HepG2 (cell line): ENCODE measurements at regions not wholly inside any gene's neighbourhood (a gene's known extent, or its start where the extent isn't known, plus 50 kb on each side); places are given as distances from the start of the nearest gene placed in this dataset.

ENCODE experiments used
- HOXA9 ChIP-seq: sonication (generic); formaldehyde crosslinking; IDR thresholded peaks from 2 replicates; pipeline ENCODE4 v1.8.1; 2022; ENCODE audit warnings: missing genetic modification reagents, mild to moderate bottlenecking, moderate library complexity, borderline replicate concordance
- MAF1 ChIP-seq: sonication (generic); formaldehyde crosslinking; IDR thresholded peaks from 2 replicates; pipeline ENCODE4 v1.5.0; 2020; ENCODE audit warnings: missing genetic modification reagents, borderline replicate concordance
- ONECUT2 ChIP-seq: sonication (generic); formaldehyde crosslinking; IDR thresholded peaks from 2 replicates; pipeline ENCODE4 v1.4.0; 2020; ENCODE audit warnings: missing genetic modification reagents
- RAD21 ChIP-seq: fragments of 450-650 bp; formaldehyde crosslinking; IDR thresholded peaks from 2 replicates; pipeline ENCODE4 v1.5.0; 2020; ENCODE audit warnings: mild to moderate bottlenecking
- ZKSCAN1 ChIP-seq: fragments of 150-350 bp; IDR thresholded peaks from 2 replicates; pipeline ENCODE4 v1.6.1; 2014; ENCODE audit warnings: low read length
- ZNF354B ChIP-seq: sonication (generic); formaldehyde crosslinking; IDR thresholded peaks from 2 replicates; pipeline ENCODE4 v1.8.0; 2022; ENCODE audit warnings: mild to moderate bottlenecking, missing genetic modification reagents
- ZSCAN12 ChIP-seq: sonication (generic); formaldehyde crosslinking; IDR thresholded peaks from 2 replicates; pipeline ENCODE4 v1.9.0; 2021; ENCODE audit warnings: mild to moderate bottlenecking, missing genetic modification reagents
- TF ChIP-seq, protein P1 (sequence below): sonication (generic); formaldehyde crosslinking; IDR thresholded peaks from 2 replicates; pipeline ENCODE4 v1.4.0; 2020; ENCODE audit warnings: missing genetic modification reagents, mild to moderate bottlenecking, borderline replicate concordance
- TF ChIP-seq, protein P2 (sequence below): sonication (generic); formaldehyde crosslinking; IDR thresholded peaks from 2 replicates; pipeline ENCODE4 v1.4.0; 2020; ENCODE audit warnings: missing genetic modification reagents, mild to moderate bottlenecking, borderline replicate concordance
- TF ChIP-seq, protein P3 (sequence below): sonication (generic); formaldehyde crosslinking; conservative IDR thresholded peaks from 2 replicates; pipeline ENCODE4 v1.4.0; 2020; ENCODE audit warnings: mild to moderate bottlenecking, missing genetic modification reagents, moderate library complexity
- TF ChIP-seq, protein P4 (sequence below): sonication (generic); formaldehyde crosslinking; IDR thresholded peaks from 2 replicates; pipeline ENCODE4 v1.4.0; 2020; ENCODE audit warnings: missing genetic modification reagents
- TF ChIP-seq, protein P5 (sequence below): sonication (generic); formaldehyde crosslinking; IDR thresholded peaks from 2 replicates; pipeline ENCODE4 v1.8.1; 2022; ENCODE audit warnings: mild to moderate bottlenecking, missing genetic modification reagents

DNA sequence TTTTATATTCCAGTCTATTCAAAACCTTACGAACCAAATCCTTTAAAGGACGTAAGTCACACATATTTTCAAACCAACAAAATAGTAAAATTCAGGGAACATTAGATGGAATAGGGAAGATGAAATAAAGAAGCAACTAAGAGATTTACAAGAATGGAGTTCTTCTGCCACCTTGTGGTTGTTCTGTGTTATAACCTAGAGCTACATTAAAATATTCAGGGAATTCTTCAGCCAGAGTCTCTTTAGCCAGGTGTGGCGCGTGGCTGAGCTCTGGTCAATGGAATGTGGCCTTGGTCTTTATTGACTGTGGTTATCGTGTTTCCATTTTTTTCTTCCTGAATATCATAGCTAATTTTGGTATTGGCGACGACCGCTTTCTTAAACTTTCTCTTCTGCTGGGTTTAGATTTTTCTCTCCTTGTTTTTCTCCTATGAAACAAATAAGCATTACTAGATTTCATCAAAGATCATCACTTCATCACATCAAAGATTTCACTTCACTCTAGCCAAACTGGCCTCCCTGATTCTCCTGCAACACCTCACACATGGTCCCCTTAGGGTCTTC lies 221.3 kb downstream of the MRPL39 start (continued):
- no peak for TF ChIP-seq ZKSCAN1
- TF ChIP-seq, protein P1, sequence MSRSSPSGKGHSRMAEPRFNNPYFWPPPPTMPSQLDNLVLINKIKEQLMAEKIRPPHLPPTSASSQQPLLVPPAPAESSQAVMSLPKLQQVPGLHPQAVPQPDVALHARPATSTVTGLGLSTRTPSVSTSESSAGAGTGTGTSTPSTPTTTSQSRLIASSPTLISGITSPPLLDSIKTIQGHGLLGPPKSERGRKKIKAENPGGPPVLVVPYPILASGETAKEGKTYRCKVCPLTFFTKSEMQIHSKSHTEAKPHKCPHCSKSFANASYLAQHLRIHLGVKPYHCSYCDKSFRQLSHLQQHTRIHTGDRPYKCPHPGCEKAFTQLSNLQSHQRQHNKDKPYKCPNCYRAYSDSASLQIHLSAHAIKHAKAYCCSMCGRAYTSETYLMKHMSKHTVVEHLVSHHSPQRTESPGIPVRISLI (CRISPR knock-in tag): peak; percentile 24; the same call in 1 of the 2 replicates
- 0 out of 2 replicates have a peak, but pooled peaks have one; percentile 13 for TF ChIP-seq ONECUT2
- TF ChIP-seq, protein P2, sequence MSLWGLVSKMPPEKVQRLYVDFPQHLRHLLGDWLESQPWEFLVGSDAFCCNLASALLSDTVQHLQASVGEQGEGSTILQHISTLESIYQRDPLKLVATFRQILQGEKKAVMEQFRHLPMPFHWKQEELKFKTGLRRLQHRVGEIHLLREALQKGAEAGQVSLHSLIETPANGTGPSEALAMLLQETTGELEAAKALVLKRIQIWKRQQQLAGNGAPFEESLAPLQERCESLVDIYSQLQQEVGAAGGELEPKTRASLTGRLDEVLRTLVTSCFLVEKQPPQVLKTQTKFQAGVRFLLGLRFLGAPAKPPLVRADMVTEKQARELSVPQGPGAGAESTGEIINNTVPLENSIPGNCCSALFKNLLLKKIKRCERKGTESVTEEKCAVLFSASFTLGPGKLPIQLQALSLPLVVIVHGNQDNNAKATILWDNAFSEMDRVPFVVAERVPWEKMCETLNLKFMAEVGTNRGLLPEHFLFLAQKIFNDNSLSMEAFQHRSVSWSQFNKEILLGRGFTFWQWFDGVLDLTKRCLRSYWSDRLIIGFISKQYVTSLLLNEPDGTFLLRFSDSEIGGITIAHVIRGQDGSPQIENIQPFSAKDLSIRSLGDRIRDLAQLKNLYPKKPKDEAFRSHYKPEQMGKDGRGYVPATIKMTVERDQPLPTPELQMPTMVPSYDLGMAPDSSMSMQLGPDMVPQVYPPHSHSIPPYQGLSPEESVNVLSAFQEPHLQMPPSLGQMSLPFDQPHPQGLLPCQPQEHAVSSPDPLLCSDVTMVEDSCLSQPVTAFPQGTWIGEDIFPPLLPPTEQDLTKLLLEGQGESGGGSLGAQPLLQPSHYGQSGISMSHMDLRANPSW (CRISPR knock-in tag): no peak
- no peak for TF ChIP-seq ZNF354B (CRISPR knock-in tag)
- TF ChIP-seq RAD21: 0 out of 2 replicates have a peak, but pooled peaks have one; percentile 49
- no peak for TF ChIP-seq ZSCAN12
- no peak for TF ChIP-seq HOXA9 (CRISPR knock-in tag)
- TF ChIP-seq, protein P3, sequence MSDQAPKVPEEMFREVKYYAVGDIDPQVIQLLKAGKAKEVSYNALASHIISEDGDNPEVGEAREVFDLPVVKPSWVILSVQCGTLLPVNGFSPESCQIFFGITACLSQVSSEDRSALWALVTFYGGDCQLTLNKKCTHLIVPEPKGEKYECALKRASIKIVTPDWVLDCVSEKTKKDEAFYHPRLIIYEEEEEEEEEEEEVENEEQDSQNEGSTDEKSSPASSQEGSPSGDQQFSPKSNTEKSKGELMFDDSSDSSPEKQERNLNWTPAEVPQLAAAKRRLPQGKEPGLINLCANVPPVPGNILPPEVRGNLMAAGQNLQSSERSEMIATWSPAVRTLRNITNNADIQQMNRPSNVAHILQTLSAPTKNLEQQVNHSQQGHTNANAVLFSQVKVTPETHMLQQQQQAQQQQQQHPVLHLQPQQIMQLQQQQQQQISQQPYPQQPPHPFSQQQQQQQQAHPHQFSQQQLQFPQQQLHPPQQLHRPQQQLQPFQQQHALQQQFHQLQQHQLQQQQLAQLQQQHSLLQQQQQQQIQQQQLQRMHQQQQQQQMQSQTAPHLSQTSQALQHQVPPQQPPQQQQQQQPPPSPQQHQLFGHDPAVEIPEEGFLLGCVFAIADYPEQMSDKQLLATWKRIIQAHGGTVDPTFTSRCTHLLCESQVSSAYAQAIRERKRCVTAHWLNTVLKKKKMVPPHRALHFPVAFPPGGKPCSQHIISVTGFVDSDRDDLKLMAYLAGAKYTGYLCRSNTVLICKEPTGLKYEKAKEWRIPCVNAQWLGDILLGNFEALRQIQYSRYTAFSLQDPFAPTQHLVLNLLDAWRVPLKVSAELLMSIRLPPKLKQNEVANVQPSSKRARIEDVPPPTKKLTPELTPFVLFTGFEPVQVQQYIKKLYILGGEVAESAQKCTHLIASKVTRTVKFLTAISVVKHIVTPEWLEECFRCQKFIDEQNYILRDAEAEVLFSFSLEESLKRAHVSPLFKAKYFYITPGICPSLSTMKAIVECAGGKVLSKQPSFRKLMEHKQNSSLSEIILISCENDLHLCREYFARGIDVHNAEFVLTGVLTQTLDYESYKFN (CRISPR knock-in tag): no peak
- TF ChIP-seq, protein P4, sequence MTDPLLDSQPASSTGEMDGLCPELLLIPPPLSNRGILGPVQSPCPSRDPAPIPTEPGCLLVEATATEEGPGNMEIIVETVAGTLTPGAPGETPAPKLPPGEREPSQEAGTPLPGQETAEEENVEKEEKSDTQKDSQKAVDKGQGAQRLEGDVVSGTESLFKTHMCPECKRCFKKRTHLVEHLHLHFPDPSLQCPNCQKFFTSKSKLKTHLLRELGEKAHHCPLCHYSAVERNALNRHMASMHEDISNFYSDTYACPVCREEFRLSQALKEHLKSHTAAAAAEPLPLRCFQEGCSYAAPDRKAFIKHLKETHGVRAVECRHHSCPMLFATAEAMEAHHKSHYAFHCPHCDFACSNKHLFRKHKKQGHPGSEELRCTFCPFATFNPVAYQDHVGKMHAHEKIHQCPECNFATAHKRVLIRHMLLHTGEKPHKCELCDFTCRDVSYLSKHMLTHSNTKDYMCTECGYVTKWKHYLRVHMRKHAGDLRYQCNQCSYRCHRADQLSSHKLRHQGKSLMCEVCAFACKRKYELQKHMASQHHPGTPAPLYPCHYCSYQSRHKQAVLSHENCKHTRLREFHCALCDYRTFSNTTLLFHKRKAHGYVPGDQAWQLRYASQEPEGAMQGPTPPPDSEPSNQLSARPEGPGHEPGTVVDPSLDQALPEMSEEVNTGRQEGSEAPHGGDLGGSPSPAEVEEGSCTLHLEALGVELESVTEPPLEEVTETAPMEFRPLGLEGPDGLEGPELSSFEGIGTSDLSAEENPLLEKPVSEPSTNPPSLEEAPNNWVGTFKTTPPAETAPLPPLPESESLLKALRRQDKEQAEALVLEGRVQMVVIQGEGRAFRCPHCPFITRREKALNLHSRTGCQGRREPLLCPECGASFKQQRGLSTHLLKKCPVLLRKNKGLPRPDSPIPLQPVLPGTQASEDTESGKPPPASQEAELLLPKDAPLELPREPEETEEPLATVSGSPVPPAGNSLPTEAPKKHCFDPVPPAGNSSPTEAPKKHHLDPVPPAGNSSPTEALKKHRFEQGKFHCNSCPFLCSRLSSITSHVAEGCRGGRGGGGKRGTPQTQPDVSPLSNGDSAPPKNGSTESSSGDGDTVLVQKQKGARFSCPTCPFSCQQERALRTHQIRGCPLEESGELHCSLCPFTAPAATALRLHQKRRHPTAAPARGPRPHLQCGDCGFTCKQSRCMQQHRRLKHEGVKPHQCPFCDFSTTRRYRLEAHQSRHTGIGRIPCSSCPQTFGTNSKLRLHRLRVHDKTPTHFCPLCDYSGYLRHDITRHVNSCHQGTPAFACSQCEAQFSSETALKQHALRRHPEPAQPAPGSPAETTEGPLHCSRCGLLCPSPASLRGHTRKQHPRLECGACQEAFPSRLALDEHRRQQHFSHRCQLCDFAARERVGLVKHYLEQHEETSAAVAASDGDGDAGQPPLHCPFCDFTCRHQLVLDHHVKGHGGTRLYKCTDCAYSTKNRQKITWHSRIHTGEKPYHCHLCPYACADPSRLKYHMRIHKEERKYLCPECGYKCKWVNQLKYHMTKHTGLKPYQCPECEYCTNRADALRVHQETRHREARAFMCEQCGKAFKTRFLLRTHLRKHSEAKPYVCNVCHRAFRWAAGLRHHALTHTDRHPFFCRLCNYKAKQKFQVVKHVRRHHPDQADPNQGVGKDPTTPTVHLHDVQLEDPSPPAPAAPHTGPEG (CRISPR knock-in tag): no peak
- TF ChIP-seq, protein P5, sequence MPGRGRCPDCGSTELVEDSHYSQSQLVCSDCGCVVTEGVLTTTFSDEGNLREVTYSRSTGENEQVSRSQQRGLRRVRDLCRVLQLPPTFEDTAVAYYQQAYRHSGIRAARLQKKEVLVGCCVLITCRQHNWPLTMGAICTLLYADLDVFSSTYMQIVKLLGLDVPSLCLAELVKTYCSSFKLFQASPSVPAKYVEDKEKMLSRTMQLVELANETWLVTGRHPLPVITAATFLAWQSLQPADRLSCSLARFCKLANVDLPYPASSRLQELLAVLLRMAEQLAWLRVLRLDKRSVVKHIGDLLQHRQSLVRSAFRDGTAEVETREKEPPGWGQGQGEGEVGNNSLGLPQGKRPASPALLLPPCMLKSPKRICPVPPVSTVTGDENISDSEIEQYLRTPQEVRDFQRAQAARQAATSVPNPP (CRISPR knock-in tag): no peak
- no peak for TF ChIP-seq MAF1
- TF ChIP-seq, all 625 proteins: peak for 10
